GM19467 (cell line): ENCODE measurements at regions not wholly inside any gene's neighbourhood (a gene's known extent, or its start where the extent isn't known, plus 50 kb on each side); places are given as distances from the start of the nearest gene placed in this dataset.

Source experiments
- ATAC-seq: cut with Tn5 transposase; IDR thresholded peaks from one replicate; pipeline ENCODE4 v1.9.1; 2021; ENCODE audit warnings: mild to moderate bottlenecking, moderate library complexity; ENCODE audit not compliant: unreplicated experiment

DNA sequence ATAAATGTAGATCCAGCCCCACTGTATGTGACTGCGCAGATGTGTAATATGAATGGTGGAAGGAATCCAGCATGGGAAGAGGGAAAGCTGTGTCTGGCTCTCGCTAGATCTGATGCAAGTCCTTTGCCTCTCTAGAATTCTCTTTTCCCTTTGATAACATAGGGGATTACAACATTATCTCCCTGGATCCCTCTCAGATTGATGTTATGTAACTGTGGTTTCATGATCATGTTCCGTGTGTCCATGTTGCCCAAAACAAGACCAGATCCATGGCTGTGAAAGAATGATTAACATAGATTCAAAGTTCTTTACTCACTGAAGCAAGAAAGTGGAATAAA lies 184.0 kb upstream of the UBL3 start:
- ATAC-seq, result no peak

DNA sequence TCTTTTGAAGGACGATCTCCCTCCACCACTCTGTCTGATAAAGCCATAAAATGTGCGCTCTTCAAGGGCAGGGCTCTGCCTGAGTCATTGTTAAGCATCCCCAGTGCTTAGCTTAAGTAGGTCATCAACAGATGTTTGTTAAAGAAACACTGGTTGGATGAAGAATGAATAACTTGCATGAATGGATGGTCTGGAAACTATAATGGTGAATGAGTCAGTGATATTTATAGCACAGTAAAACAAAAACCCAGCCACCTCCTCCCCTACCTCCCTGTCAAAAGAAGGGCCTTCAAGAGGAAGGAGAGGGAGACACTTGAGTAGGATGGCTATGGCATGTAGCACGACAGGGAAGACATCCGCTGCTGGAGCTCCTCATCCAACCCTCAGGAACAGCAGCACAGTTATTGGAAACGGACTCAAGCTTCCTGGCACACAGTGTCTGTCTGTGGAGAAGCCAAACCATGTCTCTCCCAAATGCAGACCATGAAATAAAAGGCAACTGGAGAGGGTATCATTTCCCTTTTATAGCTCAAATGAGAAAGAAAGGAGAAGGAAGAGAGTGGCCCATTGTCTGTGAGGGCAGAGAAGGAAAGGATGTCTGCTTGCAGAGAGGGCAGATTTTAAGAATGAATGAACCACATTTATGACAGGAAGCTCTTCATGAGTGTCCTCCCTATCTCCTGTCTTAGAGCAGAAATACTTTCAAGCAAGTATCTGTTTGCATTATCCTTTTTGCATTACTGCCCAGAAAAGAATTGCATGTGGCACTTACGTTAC lies 183.5 kb upstream of the UBL3 start:
- ATAC-seq, result no peak

- no peak for ATAC-seq
These were observed 181.8 kb upstream of the UBL3 start for GRCh38 chr13:30032263-30032662.

DNA sequence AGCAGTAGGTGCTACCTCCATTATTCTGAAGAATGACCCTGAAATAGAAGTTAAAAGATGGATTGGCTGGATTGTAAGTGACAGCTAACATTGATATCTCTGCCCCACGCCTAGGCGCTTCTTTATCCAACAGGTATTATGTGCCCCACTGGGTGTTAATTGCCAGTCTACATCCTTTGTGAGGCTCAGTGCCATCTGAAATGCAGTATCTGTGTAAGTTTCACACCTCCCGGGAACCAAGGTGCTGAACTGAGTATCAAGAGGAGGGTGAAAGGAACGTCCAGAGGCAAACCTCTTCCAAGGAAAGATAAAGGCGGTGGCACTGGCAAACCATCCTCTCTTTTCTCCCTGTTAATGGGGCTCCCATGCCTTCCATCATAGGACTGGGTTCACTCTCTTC lies 181.1 kb upstream of the UBL3 start:
- no peak for ATAC-seq

DNA sequence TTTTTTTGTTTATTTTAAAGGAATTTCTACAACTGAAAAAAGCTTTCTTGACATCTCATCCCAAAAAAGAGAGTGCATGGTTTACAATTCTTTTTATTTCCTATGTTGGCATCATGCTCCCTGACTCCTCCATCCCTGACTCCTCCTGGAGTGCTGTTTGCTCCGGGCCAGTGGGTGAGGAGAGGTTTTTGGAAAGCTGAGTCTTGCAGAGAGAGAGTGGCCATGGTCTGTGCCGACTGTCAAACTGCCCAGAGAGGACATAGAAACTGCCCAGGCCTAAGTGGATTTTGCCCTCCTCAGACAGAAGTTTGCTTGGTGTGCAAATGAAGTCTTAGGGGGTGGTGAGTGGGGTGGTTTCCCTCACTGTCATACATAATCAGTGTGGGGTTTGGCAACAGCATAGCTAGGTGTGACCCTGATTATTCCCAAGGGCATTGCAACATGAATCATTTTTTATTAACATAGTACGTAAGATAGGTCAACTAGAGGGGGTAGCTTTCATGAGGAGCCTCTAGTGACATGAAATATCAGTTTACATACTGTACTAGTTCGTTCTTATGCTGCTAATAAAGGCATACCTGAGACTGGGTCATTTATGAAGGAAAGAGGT lies 179.8 kb upstream of the UBL3 start:
- ATAC-seq, result no peak

DNA sequence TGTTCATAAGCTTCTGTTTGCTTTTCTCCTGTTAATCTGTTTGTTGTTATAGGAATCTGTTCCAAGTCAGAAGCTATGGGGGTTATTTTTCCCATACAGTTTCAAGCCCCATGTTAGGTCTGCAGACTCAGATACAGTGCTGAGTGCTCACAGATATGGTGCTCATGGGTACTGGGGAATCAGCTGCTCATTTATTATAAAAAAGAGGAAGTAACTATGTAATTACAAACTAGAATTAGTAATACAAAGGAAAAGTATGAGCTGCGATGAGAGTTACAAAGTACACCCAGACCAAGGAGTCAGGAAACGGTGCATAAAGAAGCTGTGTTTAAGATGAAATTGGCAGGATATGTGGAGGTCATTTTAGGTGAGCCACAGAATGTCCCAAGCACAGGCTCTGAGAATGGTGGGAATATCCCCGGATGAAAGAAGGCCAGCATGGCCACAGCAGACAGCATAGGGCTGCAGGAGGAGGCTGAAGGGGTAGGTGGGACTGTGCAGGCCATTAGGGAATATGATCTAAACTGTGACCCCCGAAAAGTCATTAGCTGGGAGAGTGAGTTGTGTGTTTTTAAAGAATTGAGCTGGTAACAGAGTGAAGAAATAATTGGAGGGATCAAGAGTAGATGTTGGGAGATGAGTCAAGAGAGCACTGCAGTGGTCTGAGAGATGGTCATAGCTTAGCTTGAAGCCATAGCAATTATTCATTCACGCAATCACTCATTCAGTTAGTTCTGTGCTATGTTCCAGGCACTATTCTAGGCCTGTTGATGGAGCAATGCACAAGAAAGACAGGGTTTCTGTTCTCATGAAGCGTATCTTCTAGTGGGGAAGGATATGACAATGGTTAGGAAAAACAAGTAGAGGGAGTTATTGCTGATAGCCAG lies 177.4 kb upstream of the UBL3 start:
- ATAC-seq, result no peak

DNA sequence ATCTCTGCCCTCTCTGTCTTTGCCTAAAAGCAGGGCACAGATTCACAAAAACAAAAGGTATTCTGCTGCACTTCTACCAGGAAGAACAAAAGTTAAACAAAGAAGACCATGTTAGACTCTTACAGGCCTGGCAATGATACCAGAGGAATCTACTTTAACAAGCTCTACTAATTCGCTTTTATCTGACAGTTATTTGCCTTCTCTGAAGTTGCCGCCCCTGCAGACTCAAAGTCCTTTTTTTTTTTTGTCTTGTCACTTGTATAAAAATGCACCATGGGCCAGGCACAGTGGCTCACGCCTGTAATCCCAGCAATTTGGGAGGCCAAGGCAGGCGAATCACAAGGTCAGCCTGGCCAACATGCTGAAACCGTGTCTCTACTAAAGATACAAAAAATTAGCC lies 176.5 kb upstream of the UBL3 start:
- ATAC-seq, result no peak

GRCh38 chr13:30026093-30026492 lies 175.7 kb upstream of the UBL3 start:
- ATAC-seq, result no peak

GRCh38 chr13:30025351-30025750 lies 174.9 kb upstream of the UBL3 start:
- ATAC-seq, result no peak

GRCh38 chr13:30024125-30024865 lies 173.9 kb upstream of the UBL3 start:
- no peak for ATAC-seq

DNA sequence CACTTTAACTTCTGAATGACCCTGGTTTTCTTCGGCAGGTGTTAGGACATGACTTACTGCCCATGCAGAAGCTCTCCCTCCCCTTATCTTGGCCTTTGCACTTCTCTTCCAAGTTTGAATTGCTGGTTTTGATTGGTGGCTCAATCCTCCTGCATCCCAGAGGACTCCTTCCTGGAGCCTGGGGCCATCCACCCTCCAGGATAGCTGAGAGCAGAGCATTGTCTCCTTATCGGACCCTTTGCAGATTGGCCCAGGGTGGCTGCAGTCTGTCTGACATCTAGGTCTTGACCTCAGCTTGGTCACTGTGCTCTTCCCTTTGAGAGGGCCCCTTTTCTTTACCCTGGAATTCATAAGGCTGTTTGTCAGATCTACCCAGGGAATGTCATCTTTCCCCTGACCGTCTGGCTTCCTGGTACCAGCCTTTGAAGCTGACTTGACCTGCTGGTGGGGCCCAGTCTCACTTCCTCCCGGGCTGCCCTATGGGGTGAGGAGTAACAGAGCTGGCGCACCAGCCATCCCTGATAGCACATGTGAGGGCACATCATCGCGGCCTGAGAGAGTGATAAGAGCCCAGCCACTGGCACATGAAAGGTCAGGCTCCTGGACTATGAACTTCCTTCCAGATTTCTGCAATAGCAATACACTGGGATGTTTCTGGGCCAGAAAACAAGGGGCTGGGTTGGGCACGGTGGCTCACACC lies 172.9 kb upstream of the UBL3 start:
- ATAC-seq, result no peak

- no peak for ATAC-seq
These were observed 172.4 kb upstream of the UBL3 start for GRCh38 chr13:30022796-30023195.

- no peak for ATAC-seq
These were observed 171.8 kb upstream of the UBL3 start for GRCh38 chr13:30022256-30022655.

DNA sequence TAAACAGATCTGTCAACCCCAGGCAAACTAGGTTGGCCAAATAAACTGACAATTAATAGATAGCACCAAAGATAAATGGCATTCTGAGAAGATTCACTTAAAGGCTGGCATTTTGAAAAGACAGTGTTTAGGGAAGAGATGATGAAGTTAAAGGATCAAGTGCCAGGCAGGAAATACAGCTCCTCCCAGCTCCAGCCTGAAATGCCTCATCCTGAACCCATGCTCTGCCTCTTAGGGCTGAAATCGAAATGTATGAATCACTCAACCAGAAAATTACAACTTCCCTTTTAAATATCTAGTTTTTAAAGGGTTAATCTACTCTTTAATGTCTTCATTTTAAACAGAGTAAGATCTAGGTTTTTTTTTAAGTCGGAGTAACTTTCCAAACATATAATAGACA lies 171.2 kb upstream of the UBL3 start:
- no peak for ATAC-seq

- ATAC-seq, result no peak
These were observed 170.4 kb upstream of the UBL3 start for GRCh38 chr13:30020726-30021312.

GRCh38 chr13:30019648-30020626 lies 169.5 kb upstream of the UBL3 start:
- ATAC-seq, result no peak

DNA sequence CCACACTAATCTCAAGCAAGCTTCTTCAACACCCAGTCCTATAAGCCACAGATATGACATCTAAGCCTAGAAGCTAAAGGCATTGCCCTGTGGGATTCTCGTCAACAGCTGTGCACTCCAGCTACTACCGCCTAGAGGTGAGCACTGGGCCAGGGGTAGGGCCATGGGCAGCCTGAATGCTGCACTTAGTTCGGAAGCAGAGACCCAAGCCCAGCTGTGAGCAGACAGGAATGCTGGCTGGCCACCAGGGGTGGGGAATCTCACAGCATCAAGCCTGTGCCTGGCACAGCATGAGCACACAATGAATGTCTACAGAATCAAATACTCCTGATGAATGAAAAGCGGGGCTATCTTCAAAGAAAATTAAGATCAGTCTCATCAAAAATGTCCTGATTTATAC lies 167.5 kb upstream of the UBL3 start:
- ATAC-seq, result no peak

GRCh38 chr13:30016398-30016797 lies 166.0 kb upstream of the UBL3 start:
- no peak for ATAC-seq

GRCh38 chr13:30009411-30009810 lies 159.0 kb upstream of the UBL3 start:
- no peak for ATAC-seq
